ENCODE measurements at regions not wholly inside any gene's neighbourhood (a gene's known extent, or its start where the extent isn't known, plus 50 kb on each side); places are given as distances from the start of the nearest gene placed in this dataset.
A peak's percentile ranks its signal among the peaks of the same experiment; 100 is the strongest.

DNA sequence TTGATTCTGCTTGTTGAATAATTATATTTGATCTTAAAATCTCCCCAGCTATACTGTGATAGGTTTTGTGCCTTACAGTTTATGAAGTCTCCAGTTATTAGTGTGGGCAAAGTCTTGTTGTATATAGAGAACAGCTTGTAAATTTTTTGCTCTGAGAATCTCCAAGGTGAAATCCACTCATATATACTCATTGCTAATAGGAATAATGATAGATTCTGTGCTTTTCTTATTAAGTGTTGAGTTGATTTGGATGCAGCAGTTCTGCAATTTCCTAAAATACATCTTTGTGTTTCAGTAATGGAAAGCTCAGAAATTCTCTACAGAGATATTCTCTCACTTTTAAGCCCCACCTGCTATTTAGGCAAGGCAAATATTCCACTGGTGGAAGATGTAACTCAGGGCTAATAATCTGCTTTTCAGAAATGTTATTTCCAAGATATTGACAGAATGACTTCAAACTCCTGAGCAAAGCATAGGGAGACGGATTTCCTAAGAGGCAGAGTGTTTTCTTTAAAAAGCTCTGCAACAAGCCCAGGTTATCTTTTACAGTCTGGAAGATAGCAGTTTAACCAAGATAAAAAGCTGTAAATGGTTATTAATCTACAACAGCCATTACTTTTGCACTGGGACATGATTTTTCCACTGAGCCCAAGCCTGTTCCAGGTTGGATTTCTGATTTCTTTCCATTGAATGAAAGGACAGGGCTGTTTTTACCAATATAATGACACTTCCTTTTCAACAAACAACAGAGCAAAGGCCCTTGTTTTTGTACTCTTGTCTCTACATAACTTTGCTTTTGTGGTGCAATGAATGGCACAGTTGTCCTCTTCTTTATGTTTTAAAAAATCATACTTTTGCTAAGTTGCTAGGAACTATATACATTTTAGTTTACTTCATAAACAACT lies 239.9 kb upstream of the ATP2B1 start:
- Mint-ChIP-seq H3K27ac (no peak overlapping the region), H3K4me3 (no peak overlapping the region), H3K9me3 (ENCODE audit: insufficient read depth) (no peaks in the 10 kb centered on the region), H3K36me3 (ENCODE audit: low read depth) (no peaks in the 10 kb centered on the region), H3K27me3 (ENCODE audit: low read depth) (no peaks in the 10 kb centered on the region), H3K4me1 (ENCODE audit: low read depth) (peaks cover 20% of the 10 kb centered on the region)
- POLR2A ChIA-PET, result interaction anchor here (1.0 kb wide), 1 partner anchor 85 kb away, joined by 3 read pairs; no protein-coding TSS in a partner anchor
- CTCF ChIA-PET, result interaction anchor here (0.7 kb wide), 1 partner anchor 403 kb away, joined by 3 read pairs; no protein-coding TSS in a partner anchor
- DNase-seq (no peak), ATAC-seq (no peak)

GRCh38 chr12:89947437-89948270 lies 239.0 kb upstream of the ATP2B1 start:
- no peak for ATAC-seq
- ChIA-PET POLR2A (interaction anchor here (1.0 kb wide), 1 partner anchor 84 kb away, joined by 3 read pairs; no protein-coding TSS in a partner anchor), CTCF (no interaction called here)
- Mint-ChIP-seq H3K9me3 (ENCODE audit: insufficient read depth) (no peaks in the 10 kb centered on the region), H3K4me3 (no peak overlapping the region), H3K4me1 (ENCODE audit: low read depth) (peaks cover 20% of the 10 kb centered on the region), H3K27ac (no peak overlapping the region), H3K27me3 (ENCODE audit: low read depth) (no peaks in the 10 kb centered on the region), H3K36me3 (ENCODE audit: low read depth) (no peaks in the 10 kb centered on the region)
- DNase-seq, result no peak

GRCh38 chr12:89946518-89947135 lies 238.0 kb upstream of the ATP2B1 start:
- no peaks in the 10 kb centered on the region for H3K36me3 Mint-ChIP-seq (ENCODE audit: low read depth)
- no peaks in the 10 kb centered on the region for H3K9me3 Mint-ChIP-seq (ENCODE audit: insufficient read depth)
- ChIA-PET POLR2A (no interaction called here), CTCF (no interaction called here)
- ATAC-seq, result no peak
- no peaks in the 10 kb centered on the region for H3K27me3 Mint-ChIP-seq (ENCODE audit: low read depth)
- no peak overlapping the region for H3K27ac Mint-ChIP-seq
- H3K4me3 Mint-ChIP-seq, result no peak overlapping the region
- no peak for DNase-seq
- peaks cover 20% of the 10 kb centered on the region for H3K4me1 Mint-ChIP-seq (ENCODE audit: low read depth)

GRCh38 chr12:89945123-89945522 lies 236.5 kb upstream of the ATP2B1 start:
- Mint-ChIP-seq H3K27ac (no peak overlapping the region), H3K4me1 (ENCODE audit: low read depth) (peaks cover 10% of the 10 kb centered on the region), H3K9me3 (ENCODE audit: insufficient read depth) (no peaks in the 10 kb centered on the region), H3K36me3 (ENCODE audit: low read depth) (no peaks in the 10 kb centered on the region), H3K4me3 (no peak overlapping the region), H3K27me3 (ENCODE audit: low read depth) (no peaks in the 10 kb centered on the region)
- ChIA-PET CTCF (interaction anchor here (0.8 kb wide), 1 partner anchor 402 kb away, joined by 4 read pairs; no protein-coding TSS in a partner anchor), POLR2A (no interaction called here)
- no peak for DNase-seq
- ATAC-seq, result no peak

- no peak overlapping the region for H3K27ac Mint-ChIP-seq
- no peak overlapping the region for H3K4me3 Mint-ChIP-seq
Observed at GRCh38 chr12:89943463-89943862, 234.8 kb upstream of the ATP2B1 start.

DNA sequence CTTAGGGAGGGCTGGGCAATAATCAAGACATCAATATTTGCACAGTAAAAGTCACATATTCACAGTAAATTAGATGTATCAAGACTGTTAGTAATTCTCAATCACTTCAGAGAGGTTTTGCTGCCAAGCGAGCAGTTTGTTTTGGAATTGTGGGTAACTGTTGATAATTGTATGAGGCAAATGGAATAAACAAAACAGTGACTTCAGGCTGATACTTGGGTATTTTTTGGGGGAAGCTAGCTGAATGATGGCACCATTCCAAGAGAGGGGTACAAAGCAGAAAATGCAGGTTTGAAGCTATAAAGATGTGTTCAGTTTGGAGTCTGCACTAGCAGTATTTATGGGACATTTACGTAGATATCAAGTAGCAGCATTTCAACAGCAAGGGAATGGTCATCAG lies 232.8 kb upstream of the ATP2B1 start:
- ChIA-PET CTCF (no interaction called here), POLR2A (no interaction called here)
- H3K36me3 Mint-ChIP-seq (ENCODE audit: low read depth), result no peaks in the 10 kb centered on the region
- no peaks in the 10 kb centered on the region for H3K9me3 Mint-ChIP-seq (ENCODE audit: insufficient read depth)
- H3K4me1 Mint-ChIP-seq (ENCODE audit: low read depth), result no peaks in the 10 kb centered on the region
- H3K27ac Mint-ChIP-seq, result no peak overlapping the region
- no peak overlapping the region for H3K4me3 Mint-ChIP-seq
- H3K27me3 Mint-ChIP-seq (ENCODE audit: low read depth), result no peaks in the 10 kb centered on the region
- ATAC-seq (no peak), DNase-seq (no peak)

More at GRCh38 chr12:89943463-89943862, 234.8 kb upstream of the ATP2B1 start:
- no peak for DNase-seq
- CTCF ChIA-PET, result no interaction called here
- POLR2A ChIA-PET, result interaction anchor here (1.6 kb wide), 1 partner anchor 83 kb away, joined by 3 read pairs; no protein-coding TSS in a partner anchor
- no peaks in the 10 kb centered on the region for H3K36me3 Mint-ChIP-seq (ENCODE audit: low read depth)
- H3K4me1 Mint-ChIP-seq (ENCODE audit: low read depth), result no peaks in the 10 kb centered on the region
- no peaks in the 10 kb centered on the region for H3K27me3 Mint-ChIP-seq (ENCODE audit: low read depth)
- no peak for ATAC-seq
- H3K9me3 Mint-ChIP-seq (ENCODE audit: insufficient read depth), result no peaks in the 10 kb centered on the region

DNA sequence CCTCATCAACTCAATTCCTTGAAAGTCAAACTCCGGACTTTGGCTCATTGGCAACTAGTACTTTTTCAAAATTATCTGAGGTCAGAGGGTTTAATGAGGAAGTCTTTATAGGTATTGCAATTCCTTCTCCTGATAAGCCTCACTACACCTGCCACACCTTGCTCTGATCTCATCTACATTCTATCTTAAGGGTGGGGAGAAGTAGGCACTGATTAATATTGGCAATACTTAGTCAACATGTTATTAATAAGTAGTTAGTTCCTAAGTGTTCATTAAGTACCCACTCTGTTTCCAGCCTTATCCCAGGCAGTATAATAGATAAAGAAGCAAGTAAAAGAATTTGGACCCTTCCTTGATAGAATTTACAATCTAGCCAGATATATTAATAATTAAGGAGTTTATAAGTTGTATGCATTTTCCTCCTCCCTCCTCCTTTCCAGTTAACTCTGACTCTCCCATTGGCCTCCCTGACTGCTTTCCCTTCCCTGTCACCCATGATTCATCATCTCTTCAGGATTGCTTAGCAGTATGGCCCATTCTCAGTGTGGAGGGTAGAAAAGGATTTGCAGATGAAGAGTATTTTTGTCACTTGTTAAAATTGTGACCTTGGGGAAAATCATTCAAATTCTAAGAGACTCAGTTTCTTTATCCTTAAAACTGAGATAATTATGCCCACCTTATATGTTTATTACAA lies 231.0 kb upstream of the ATP2B1 start:
- Mint-ChIP-seq H3K27ac (no peak overlapping the region), H3K27me3 (ENCODE audit: low read depth) (no peaks in the 10 kb centered on the region), H3K9me3 (ENCODE audit: insufficient read depth) (no peaks in the 10 kb centered on the region), H3K4me1 (ENCODE audit: low read depth) (no peaks in the 10 kb centered on the region), H3K4me3 (no peak overlapping the region), H3K36me3 (ENCODE audit: low read depth) (no peaks in the 10 kb centered on the region)
- no peak for ATAC-seq
- ChIA-PET POLR2A (no interaction called here), CTCF (no interaction called here)
- no peak for DNase-seq

GRCh38 chr12:89936631-89937030 lies 228.0 kb upstream of the ATP2B1 start:
- ATAC-seq, result no peak
- Mint-ChIP-seq H3K4me1 (ENCODE audit: low read depth) (peaks cover 16% of the 10 kb centered on the region), H3K4me3 (no peak overlapping the region), H3K27me3 (ENCODE audit: low read depth) (no peaks in the 10 kb centered on the region), H3K36me3 (ENCODE audit: low read depth) (no peaks in the 10 kb centered on the region), H3K9me3 (ENCODE audit: insufficient read depth) (no peaks in the 10 kb centered on the region), H3K27ac (no peak overlapping the region)
- no peak for DNase-seq
- POLR2A ChIA-PET, result no interaction called here
- CTCF ChIA-PET, result interaction anchor here (1.0 kb wide), 1 partner anchor 13 kb away, joined by 4 read pairs; no protein-coding TSS in a partner anchor

DNA sequence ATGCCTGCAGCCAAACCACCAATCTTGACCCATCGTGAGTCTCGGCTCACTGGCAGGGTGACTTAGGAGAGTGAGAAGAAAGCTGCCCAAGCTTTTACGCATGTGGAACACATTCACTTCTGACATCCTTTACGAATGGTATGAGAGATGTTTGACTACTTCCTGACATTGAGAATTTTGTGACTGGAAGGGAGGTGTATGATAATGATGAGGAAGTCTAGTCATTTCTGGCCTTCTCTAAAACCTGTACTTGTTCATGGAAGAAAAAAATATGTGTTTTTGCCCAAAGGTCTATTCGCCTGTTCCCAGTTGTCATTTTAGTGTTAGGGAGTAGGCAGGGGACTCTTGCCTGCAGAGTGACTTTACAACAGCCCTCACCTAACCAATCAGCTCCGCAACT lies 227.2 kb upstream of the ATP2B1 start:
- POLR2A ChIA-PET, result no interaction called here
- Mint-ChIP-seq H3K4me3 (no peak overlapping the region), H3K4me1 (ENCODE audit: low read depth) (peaks cover 16% of the 10 kb centered on the region), H3K9me3 (ENCODE audit: insufficient read depth) (no peaks in the 10 kb centered on the region), H3K27me3 (ENCODE audit: low read depth) (no peaks in the 10 kb centered on the region), H3K27ac (no peak overlapping the region), H3K36me3 (ENCODE audit: low read depth) (no peaks in the 10 kb centered on the region)
- no peak for DNase-seq
- ATAC-seq, result no peak
- CTCF ChIA-PET, result no interaction called here

- no peak overlapping the region for H3K27ac Mint-ChIP-seq
- H3K36me3 Mint-ChIP-seq (ENCODE audit: low read depth), result no peaks in the 10 kb centered on the region
- DNase-seq, result no peak
- ChIA-PET CTCF (no interaction called here), POLR2A (no interaction called here)
- H3K27me3 Mint-ChIP-seq (ENCODE audit: low read depth), result no peaks in the 10 kb centered on the region
- no peaks in the 10 kb centered on the region for H3K9me3 Mint-ChIP-seq (ENCODE audit: insufficient read depth)
- H3K4me1 Mint-ChIP-seq (ENCODE audit: low read depth), result peaks cover 16% of the 10 kb centered on the region
- ATAC-seq, result no peak
- H3K4me3 Mint-ChIP-seq, result no peak overlapping the region
Observed at GRCh38 chr12:89933911-89934310, 225.3 kb upstream of the ATP2B1 start.

DNA sequence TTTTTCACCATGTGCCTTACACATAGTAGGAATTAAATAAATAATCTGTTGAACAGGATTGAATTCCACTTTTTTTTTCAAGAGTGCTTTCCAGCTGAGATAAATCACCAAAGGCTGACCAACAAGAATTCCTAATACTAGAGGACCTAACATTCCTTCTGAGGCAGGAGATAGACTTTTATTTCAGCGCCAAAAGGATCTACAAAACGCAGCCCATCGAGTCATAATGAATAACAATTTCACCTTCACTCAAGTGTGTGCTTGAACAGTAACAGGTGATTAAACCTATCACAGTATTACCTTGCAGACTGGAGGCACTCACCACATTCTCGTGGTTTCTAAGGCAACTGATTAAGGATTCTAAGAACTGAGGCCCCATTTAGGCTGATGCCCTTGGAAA lies 224.3 kb upstream of the ATP2B1 start:
- Mint-ChIP-seq H3K4me3 (no peak overlapping the region), H3K9me3 (ENCODE audit: insufficient read depth) (no peaks in the 10 kb centered on the region), H3K27me3 (ENCODE audit: low read depth) (no peaks in the 10 kb centered on the region), H3K4me1 (ENCODE audit: low read depth) (peaks cover 16% of the 10 kb centered on the region), H3K36me3 (ENCODE audit: low read depth) (no peaks in the 10 kb centered on the region), H3K27ac (no peak overlapping the region)
- DNase-seq (no peak), ATAC-seq (peak; percentile 66)
- POLR2A ChIA-PET, result no interaction called here
- CTCF ChIA-PET, result interaction anchor here (0.6 kb wide), 1 partner anchor 548 kb away, joined by 3 read pairs; no protein-coding TSS in a partner anchor
